NCI-H1105 treated with DMSO at 0.1 percent for 48 hours (cell line): ENCODE measurements at regions not wholly inside any gene's neighbourhood (a gene's known extent, or its start where the extent isn't known, plus 50 kb on each side); places are given as distances from the start of the nearest gene placed in this dataset.

Experiments
- DNase-seq: peaks from one replicate; lab custom pipeline; 2025; lab: John Stamatoyannopoulos, UW

- DNase-seq, result no peak
These were observed 152.9 kb upstream of the NFIB start for GRCh38 chr9:14466828-14467227.

GRCh38 chr9:14466429-14466818 lies 152.5 kb upstream of the NFIB start:
- no peak for DNase-seq

GRCh38 chr9:14462950-14463349 lies 149.0 kb upstream of the NFIB start:
- no peak for DNase-seq

DNA sequence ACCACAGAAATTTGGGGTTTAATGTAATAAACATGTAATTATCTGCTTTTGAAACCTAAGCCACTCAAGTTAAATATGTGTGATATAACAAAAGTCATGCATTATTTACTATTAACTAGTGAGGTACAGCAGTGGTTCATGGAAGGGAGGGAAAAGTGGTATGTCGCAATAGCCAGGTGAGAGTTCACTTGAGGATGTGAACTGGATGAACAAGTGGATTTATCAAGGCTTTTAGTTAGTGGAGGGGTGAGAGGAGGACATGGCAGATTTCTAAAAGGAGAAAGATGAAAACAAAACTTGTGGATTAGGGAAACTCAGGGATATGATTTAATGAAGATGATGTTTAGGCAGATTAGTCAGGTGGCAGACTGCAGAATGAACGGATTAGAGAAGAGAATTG lies 141.3 kb upstream of the NFIB start:
- DNase-seq, result no peak

GRCh38 chr9:14453286-14453685 lies 139.3 kb upstream of the NFIB start:
- DNase-seq, result peak; percentile 72

DNA sequence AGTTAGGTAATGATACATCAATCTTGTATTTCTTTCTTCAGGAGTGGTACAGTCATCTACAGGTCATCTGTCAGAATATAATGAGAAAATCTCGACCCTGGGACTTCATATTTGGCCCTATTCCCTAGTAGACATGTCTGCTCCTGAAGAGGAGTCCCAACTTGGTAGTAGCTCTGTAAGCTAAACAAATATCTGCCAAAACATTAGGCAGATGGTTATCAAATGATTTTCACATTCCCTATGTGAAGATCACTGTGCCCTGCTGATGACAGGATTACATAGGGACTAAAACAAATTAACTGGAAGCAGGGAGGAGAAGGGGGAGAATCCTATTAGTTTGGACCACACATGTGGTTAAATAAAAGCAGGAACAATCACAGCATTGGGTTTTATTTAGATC lies 138.6 kb upstream of the NFIB start:
- peak; percentile 16 for DNase-seq

- no peak for DNase-seq
These were observed 138.0 kb upstream of the NFIB start for GRCh38 chr9:14451949-14452348.

DNA sequence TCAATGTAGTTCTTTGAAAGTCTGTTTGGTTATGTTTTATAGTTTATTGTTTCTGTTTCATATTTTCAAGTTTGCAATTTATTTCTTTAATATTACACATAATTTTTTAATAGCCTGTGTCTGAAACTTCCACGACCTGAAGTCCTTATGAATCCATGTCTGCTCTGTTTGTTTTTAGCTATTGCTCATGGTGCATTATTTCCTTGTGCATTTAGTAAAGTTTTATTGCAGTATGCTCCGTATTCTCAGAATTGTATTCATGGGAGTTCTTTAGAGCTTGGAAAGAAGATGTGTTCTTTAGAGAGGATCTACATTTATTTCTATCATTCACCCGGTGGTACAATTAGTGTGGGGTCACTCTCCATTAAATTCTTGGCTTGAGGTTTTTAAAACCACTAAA lies 133.2 kb upstream of the NFIB start:
- DNase-seq, result no peak

DNA sequence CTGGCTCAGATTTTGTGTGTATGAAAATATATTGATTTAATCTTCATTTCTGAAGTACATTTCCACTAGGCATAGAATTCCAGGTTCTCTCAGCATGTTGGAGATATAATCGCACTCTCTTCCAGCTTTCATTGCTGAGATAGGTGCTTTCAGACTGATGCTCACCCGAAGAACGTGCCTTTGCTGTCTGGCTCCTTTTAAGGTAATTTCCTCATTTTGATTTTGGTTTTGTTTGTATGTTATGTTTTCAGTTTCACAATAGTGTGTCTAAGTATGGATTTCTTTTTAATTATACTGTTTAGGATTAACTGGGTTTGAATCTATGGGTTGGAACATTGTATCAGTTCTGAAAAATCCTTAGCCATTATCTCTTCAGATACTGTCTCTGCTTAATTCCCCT lies 132.0 kb upstream of the NFIB start:
- DNase-seq, result no peak

- no peak for DNase-seq
These were observed 129.0 kb upstream of the NFIB start for GRCh38 chr9:14442956-14443355.

- DNase-seq, result no peak
These were observed 128.2 kb upstream of the NFIB start for GRCh38 chr9:14441976-14442651.

- DNase-seq, result peak; percentile 62
These were observed 127.2 kb upstream of the NFIB start for GRCh38 chr9:14441115-14441514.

DNA sequence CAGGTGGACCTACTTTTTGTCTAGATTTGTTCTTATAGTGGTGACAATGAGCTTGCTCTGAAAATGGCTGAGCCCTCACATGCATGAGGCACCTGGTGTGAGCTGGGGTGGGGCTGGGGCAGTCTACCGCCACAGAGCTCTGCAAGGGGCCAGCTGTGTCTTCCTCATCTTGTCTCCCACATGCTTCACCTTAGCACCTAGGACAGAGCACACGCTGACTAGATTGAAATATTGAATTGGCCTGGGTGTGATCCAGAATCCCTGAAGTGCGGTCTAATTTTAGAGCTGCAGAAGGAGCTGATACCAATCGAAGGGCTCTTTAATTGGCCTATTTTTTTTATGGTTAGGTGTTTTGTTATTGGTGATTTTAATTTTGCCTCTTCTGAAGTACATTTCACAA lies 126.1 kb upstream of the NFIB start:
- DNase-seq, result no peak

GRCh38 chr9:14439555-14439954 lies 125.6 kb upstream of the NFIB start:
- no peak for DNase-seq

- no peak for DNase-seq
These were observed 124.5 kb upstream of the NFIB start for GRCh38 chr9:14438232-14439021.

- peak; percentile 93 for DNase-seq
These were observed 123.7 kb upstream of the NFIB start for GRCh38 chr9:14437354-14438231.

GRCh38 chr9:14435871-14436270 lies 121.9 kb upstream of the NFIB start:
- DNase-seq, result no peak

DNA sequence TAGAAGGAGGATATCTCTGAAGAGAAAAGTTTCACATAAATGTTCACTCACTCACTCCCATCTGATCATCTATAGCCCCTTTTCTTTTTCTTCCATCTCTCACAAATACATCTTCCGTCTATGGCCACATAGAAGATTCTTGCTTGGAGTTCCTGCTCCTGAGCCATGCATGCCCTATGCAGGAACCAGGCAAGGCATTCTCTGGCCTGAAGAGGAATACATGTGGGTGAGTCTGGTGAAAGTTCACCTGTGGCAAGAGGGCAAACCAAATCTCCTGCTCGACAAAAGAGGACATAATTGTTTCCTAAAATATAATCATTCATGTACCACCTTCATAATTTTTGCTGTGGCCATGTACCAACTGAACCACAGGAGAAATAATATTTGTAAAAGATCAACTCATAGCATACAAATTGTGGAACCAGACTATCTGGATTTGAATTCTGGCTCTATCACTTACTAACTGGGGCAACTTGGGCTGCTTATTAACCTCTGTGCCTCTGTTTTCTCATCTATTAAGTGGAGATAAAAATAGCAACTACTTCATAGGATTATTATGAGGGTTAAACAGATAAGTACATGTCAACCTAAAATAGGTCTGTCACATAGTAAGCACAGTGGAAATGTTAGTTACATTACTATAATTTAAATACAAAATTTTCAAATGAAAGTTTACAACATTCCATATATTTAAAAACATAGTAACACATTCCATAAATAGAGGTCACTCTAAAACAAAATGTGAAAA lies 121.2 kb upstream of the NFIB start:
- DNase-seq, result no peak

DNA sequence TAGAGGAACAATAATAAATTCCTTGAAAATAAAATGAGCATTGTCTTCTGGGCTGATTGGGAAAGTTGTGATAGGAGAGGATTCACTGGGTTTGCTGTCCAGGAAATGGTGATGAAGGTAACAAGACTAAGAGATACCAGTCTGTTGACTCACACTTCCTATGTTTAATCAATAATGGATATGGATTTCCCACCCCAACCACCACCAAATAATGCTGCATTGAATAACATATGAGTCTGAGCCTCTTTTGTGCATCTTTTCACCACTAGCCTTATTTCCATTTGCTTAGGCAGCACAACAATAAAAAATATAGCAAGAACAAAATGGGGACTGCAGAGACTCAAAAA lies 120.2 kb upstream of the NFIB start:
- no peak for DNase-seq

GRCh38 chr9:14433351-14434157 lies 119.6 kb upstream of the NFIB start:
- peak; percentile 97 for DNase-seq

GRCh38 chr9:14432666-14433350 lies 118.9 kb upstream of the NFIB start:
- DNase-seq, result no peak
